NB4 (cell line): ENCODE measurements at regions not wholly inside any gene's neighbourhood (a gene's known extent, or its start where the extent isn't known, plus 50 kb on each side); places are given as distances from the start of the nearest gene placed in this dataset.

Experiments used
- MYC ChIP-seq: IDR thresholded peaks from 2 replicates; pipeline ENCODE4 v1.6.1; 2011; ENCODE audit warnings: low read depth, low read length
- POLR2A ChIP-seq: IDR thresholded peaks from 2 replicates; pipeline ENCODE4 v1.6.1; 2011; ENCODE audit warnings: mild to moderate bottlenecking; ENCODE audit not compliant: insufficient read length; ENCODE audit errors: extremely low read depth
- TF ChIP-seq, protein P1 (sequence below): IDR thresholded peaks from one replicate; pipeline ENCODE4 v1.5.1; 2012; ENCODE audit warnings: low read depth, low read length
- TF ChIP-seq, protein P2 (sequence below): IDR thresholded peaks from 2 replicates; pipeline ENCODE4 v1.6.1; 2011; ENCODE audit warnings: low read depth, low read length

DNA sequence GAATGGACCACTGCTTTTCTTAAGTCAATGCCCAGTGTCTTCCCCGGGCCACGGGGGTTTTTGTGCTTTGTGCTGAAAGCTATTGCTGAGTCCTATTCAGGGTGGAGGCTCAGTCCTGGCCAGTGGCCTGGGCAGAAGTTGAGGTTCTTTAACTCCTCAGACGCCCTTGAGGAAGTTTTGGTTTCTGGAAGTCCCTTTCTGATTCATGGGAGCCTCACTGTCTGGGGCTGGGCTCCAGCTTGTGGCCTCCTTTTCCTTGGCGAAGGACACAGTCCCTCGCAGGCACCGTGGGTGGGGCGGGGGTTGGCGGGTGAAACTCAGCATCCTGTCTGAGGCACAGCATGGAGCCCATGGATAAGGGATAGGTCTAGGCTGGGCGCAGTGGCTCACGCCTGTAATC is 465.2 kb upstream of the HS6ST1 start:
- TF ChIP-seq, protein P1, sequence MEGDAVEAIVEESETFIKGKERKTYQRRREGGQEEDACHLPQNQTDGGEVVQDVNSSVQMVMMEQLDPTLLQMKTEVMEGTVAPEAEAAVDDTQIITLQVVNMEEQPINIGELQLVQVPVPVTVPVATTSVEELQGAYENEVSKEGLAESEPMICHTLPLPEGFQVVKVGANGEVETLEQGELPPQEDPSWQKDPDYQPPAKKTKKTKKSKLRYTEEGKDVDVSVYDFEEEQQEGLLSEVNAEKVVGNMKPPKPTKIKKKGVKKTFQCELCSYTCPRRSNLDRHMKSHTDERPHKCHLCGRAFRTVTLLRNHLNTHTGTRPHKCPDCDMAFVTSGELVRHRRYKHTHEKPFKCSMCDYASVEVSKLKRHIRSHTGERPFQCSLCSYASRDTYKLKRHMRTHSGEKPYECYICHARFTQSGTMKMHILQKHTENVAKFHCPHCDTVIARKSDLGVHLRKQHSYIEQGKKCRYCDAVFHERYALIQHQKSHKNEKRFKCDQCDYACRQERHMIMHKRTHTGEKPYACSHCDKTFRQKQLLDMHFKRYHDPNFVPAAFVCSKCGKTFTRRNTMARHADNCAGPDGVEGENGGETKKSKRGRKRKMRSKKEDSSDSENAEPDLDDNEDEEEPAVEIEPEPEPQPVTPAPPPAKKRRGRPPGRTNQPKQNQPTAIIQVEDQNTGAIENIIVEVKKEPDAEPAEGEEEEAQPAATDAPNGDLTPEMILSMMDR: no peak
- TF ChIP-seq, protein P2, sequence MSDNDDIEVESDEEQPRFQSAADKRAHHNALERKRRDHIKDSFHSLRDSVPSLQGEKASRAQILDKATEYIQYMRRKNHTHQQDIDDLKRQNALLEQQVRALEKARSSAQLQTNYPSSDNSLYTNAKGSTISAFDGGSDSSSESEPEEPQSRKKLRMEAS: no peak
- TF ChIP-seq POLR2A (no peak), MYC (no peak)
